Adrenal gland (tissue), 9 donors: ENCODE measurements at regions not wholly inside any gene's neighbourhood (a gene's known extent, or its start where the extent isn't known, plus 50 kb on each side); places are given as distances from the start of the nearest gene placed in this dataset.

ENCODE experiments used
- DNase-seq, 7 donors: peaks; one replicate each; pipeline ENCODE4 v3.0.0-alpha.2; 2019 to 2020
- H3K27ac ChIP-seq, 5 donors: fragments of 200-600 bp; sonication (generic) in 4 of 5; 1 replicate in 3 of 5; 2 replicates in 2 of 5; pipeline versions ENCODE4 v1.5.1 to v1.8.0; 2016 to 2020; ENCODE audit warnings: mild to moderate bottlenecking in 1 of 5
- H3K27me3 ChIP-seq: fragments of 200-600 bp; 2 replicates; pipeline ENCODE4 v1.8.0; 2021
- H3K36me3 ChIP-seq, 2 donors: fragments of 200-600 bp; replicated peaks in 1 of 2; 1 replicate in 1 of 2; 2 replicates in 1 of 2; pipeline versions ENCODE4 v1.5.1 to v1.8.0; 2018 to 2022
- H3K4me1 ChIP-seq, 2 donors: fragments of 200-600 bp; replicated peaks in 1 of 2; 1 replicate in 1 of 2; 2 replicates in 1 of 2; pipeline versions ENCODE4 v1.5.1 to v1.8.0; 2018 to 2021
- H3K4me3 ChIP-seq, 4 donors: fragments of 200-600 bp; sonication (generic) in 3 of 4; one replicate each; pipeline ENCODE4 v1.5.1; 2016 to 2018
- H3K9me3 ChIP-seq, 3 donors: fragments of 200-600 bp; sonication (generic) in 1 of 3; replicated peaks in 1 of 3; 1 replicate in 2 of 3; 2 replicates in 1 of 3; pipeline versions ENCODE4 v1.5.1 to v1.8.0; 2016 to 2021
- CTCF ChIP-seq, 6 experiments: fragments of 450-650 bp in 4 of 6; fragments of 200-600 bp in 2 of 6; sonication (generic) in 1 of 6; IDR thresholded peaks; 1 replicate in 5 of 6; 2 replicates in 1 of 6; pipeline versions ENCODE4 v1.5.1 to v1.8.0; 2016 to 2021; ENCODE audit warnings: antibody characterized with exemption in 6 of 6, mild to moderate bottlenecking in 2 of 6, moderate library complexity in 1 of 6
- POLR2A ChIP-seq, 2 donors: fragments of 450-650 bp; IDR thresholded peaks; one replicate each; pipeline ENCODE4 v1.6.1; 2017; ENCODE audit warnings: antibody characterized with exemption in 2 of 2, mild to moderate bottlenecking in 2 of 2, moderate library complexity in 1 of 2
- WGBS, 4 donors: extraction: QIAGEN DNeasy Blood & Tissue Kit in 2 of 4; methylation state at CpG; one replicate each; pipeline versions ENCODE4 v1.1.5 to v1.1.7; 2013 to 2017; 5-methylcytosine and 5-hydroxymethylcytosine counted together
- intact Hi-C, 2 donors: fragments of 100-400 bp; cut with DNase I; formaldehyde crosslinking; loops; one replicate each; pipeline versions ENCODE4 v1.14.1 to v1.15.0; 2022 to 2023
- donor health status: healthy with polysubstance abuse.
- donor health status: Bipolar disorder and iron deficiency.
- donor health status: DM: yes; HTN: yes; CAD: no.
- donor health status: DM: no; HTN: no; CAD: no.
- donor health status: DM: no; HTN: no; CAD: no.

GRCh38 chr1:233435622-233436021, 108.1 kb downstream of the MAP3K21 start:
- Histone ChIP-seq H3K27me3 (peaks cover 5% of the 10 kb centered on the region), H3K9me3 (no peaks in the 10 kb centered on the region), H3K36me3 (no peaks in the 10 kb centered on the region), H3K4me1 (no peaks in the 10 kb centered on the region), H3K4me3 (no peak overlapping the region), H3K27ac (no peak overlapping the region)
- TF ChIP-seq CTCF (IDR thresholded peaks at IDR 0.05) = no peak
- TF ChIP-seq POLR2A (IDR thresholded peaks at IDR 0.05) = no peak
- intact Hi-C loops = no loop called here
- no peak for DNase-seq
- WGBS, 4 donors = 35 to 56% (median 44%) methylated on average over 1 of the region's 1 CpG

- Histone ChIP-seq H3K27ac (no peak overlapping the region), H3K4me1 (peaks cover 0 to 4% of the 10 kb centered on the region in 2 donors), H3K27me3 (no peaks in the 10 kb centered on the region), H3K36me3 (no peaks in the 10 kb centered on the region), H3K4me3 (no peak overlapping the region), H3K9me3 (no peaks in the 10 kb centered on the region)
- intact Hi-C loops = loop anchor here in 1 of 2 donors (5.0 kb wide), 2 partner anchors 353 to 628 kb away; no protein-coding TSS in a partner anchor
- TF ChIP-seq POLR2A (IDR thresholded peaks at IDR 0.05) (no peak), CTCF (IDR thresholded peaks at IDR 0.05) (no peak)
- no peak for DNase-seq
- WGBS, 4 donors = 40 to 62% (median 48%) methylated on average over 3 of the region's 3 CpGs
Observed at GRCh38 chr1:233439721-233440120, 112.2 kb downstream of the MAP3K21 start.

- no peaks in the 10 kb centered on the region for H3K9me3 ChIP-seq
- no peak overlapping the region for H3K4me3 ChIP-seq
- no peak for TF ChIP-seq POLR2A (IDR thresholded peaks at IDR 0.05)
- peak; percentile 49 to 74 (median 66) for TF ChIP-seq CTCF (IDR thresholded peaks at IDR 0.05)
- WGBS, 4 donors = 8 to 16% (median 12%) methylated on average over 9 of the region's 9 CpGs
- intact Hi-C loops = loop anchor here in 1 of 2 donors (5.0 kb wide), 2 partner anchors 351 to 626 kb away; no protein-coding TSS in a partner anchor
- H3K36me3 ChIP-seq = no peaks in the 10 kb centered on the region
- no peaks in the 10 kb centered on the region for H3K27me3 ChIP-seq
- no peak overlapping the region for H3K27ac ChIP-seq
- H3K4me1 ChIP-seq = peaks cover 0 to 4% of the 10 kb centered on the region in 2 donors
- peak in 6 of 7 donors; percentile 27 to 50 (median 33) for DNase-seq
Observed at GRCh38 chr1:233440951-233441401, 113.5 kb downstream of the MAP3K21 start.

- Histone ChIP-seq H3K4me3 (no peak overlapping the region), H3K27ac (no peak overlapping the region), H3K27me3 (no peaks in the 10 kb centered on the region), H3K36me3 (no peaks in the 10 kb centered on the region), H3K9me3 (no peaks in the 10 kb centered on the region), H3K4me1 (peaks cover 0 to 4% of the 10 kb centered on the region in 2 donors)
- no peak for DNase-seq
- no peak for TF ChIP-seq POLR2A (IDR thresholded peaks at IDR 0.05)
- TF ChIP-seq CTCF (IDR thresholded peaks at IDR 0.05) = no peak
- WGBS, 4 donors = 57 to 68% (median 65%) methylated on average over 8 of the region's 8 CpGs
- intact Hi-C loops = loop anchor here in 1 of 2 donors (5.0 kb wide), 2 partner anchors 350 to 625 kb away; no protein-coding TSS in a partner anchor
Observed at GRCh38 chr1:233442026-233442780, 114.7 kb downstream of the MAP3K21 start.
